ENCODE measurements at regions not wholly inside any gene's neighbourhood (a gene's known extent, or its start where the extent isn't known, plus 50 kb on each side); places are given as distances from the start of the nearest gene placed in this dataset.

DNA sequence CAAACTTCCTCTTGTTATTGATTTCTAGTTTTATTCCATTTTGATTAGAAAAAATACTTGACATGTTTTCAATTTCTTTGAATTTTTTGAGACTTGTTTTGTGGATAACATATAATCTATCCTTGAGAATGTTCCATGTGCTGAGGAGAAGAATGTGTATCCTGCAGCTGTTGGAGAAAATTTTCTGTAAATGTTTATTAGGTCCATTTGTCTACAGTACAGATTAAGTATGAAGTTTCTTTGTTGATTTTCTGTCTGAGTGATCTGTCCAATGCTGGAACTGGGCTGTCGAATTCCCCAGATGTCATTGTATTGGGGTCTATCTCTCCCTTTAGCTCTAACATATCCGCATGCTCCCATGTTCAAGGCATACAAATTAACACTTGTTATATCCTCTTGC is 251.2 kb downstream of the CSNK1G3 start:
- no peak for DNase-seq (ENCODE audit: low spot score)

DNA sequence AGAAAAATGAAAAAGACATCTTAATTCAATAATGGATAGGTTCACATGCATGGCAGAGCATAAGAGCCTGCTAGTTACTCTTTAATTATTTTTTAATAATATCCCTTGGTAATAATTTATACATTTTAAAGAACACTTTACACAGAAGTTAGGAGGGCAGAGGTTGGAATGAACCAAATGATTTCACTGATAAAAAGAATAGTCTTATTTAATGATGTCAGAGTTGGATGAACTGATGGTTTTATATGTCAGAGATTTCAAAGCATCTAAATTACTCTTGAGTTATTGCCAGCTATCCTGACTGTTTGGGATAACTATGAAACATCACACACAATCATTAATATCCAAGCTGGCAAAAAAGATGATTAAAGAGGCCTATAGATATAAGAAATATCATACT is 244.8 kb downstream of the CSNK1G3 start:
- DNase-seq (ENCODE audit: low spot score), result no peak

DNA sequence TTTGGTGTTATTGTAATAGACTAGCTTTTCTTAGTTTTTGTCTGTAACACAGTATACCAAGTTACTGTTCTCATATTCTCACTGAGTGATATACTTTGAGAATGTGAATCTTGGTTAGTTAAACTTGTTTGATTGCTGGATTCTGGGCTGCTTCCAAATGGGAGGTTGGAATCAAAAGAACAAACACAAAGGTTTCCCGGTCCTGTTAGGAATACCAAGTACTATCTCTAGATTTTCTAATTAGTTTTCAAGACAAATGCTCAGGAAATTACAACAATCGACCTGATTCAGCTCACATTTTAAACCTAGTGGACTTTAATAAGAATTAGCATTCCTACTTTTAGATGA is 244.3 kb downstream of the CSNK1G3 start:
- DNase-seq (ENCODE audit: low spot score), result no peak

DNA sequence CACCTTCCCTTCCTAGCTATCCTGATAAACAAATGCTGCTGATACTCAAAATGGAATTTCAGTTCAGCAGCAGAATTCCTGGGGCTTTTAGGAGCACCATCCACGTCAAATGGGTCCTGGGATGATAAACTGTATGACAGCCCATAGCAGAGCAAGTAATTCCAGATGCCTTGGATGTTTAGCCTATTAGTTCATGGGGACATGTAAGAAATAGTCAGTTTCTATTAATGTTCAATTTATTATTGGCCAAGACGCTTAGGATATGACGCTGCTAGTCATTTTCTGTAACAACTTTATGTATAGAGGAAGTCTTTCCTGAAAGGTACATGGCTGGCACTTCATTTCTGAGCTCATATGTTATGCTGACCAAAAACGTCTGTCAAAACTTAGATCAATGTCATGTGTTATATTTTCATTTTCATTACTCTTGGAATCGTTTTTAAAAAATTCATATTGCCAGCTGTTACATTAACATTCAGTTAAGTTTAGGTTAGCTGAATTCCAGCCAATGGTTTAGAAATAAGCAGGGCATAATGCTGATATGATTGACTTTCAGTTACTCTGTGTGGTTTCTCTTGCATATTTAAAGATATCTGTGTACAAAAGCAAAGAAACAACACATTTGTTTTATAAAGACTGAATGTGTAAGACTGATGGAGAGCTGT is 243.8 kb downstream of the CSNK1G3 start:
- DNase-seq (ENCODE audit: low spot score), result no peak

DNA sequence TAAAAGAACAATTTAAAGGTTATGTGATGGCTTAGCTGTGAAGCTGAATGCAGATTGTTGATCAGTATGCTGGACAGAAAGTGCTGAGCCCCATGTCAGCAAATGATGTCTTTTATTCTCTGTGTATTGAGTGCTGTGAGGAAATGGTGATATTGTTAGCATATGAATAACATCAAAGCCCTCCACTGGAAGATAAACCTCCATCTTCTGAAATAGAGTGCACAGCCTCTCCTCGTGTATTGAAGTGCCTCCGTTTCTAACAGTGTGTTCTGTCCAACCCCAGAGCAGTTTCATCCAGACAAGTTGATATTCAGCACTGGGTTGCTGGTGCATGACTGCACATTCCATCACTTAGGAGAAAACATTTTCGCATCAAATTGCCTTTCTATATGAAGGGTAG is 242.9 kb downstream of the CSNK1G3 start:
- no peak for DNase-seq (ENCODE audit: low spot score)

DNA sequence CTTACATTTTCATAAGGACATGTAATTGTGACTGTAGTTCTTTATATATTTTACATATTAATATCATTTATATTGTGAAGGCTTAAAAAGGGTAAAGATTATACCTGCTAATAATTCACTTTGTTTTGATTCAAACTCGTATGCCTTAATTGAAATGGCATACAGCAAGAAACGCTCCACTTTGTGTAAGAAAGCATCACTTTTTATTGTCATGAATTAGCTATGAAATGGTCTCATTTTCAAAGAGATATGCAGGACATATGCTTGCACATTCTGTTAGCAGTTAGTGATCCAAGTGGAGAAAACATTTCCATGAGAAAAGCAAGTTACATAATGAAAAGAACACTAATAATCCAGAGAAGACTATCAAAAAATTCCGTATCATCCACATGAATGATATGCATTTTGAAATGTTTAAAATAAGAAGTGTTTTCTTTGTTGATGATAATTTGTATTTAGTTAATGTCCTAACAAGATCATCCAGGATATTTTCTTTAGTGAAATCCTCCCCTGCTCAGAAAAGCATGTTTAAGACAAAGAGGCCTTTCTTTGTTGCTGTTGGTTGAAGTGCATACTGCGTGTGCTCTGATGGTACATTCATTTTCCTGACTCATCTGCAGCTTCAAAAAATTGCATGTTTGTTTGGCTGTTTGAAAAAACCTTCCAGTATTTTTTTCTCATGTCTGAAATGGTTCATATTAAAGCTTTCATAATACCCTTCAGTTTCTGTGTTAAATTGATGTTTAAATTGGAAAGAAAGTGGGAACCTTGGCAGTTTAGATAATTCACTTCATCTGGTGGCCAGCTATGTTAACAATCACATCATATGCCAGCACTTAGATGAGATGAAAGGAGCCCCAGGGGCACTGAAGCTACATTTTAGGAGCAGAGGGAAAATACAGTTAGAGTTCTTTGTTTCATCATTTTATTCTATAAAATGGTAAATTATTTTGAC is 242.2 kb downstream of the CSNK1G3 start:
- DNase-seq (ENCODE audit: low spot score), result no peak

DNA sequence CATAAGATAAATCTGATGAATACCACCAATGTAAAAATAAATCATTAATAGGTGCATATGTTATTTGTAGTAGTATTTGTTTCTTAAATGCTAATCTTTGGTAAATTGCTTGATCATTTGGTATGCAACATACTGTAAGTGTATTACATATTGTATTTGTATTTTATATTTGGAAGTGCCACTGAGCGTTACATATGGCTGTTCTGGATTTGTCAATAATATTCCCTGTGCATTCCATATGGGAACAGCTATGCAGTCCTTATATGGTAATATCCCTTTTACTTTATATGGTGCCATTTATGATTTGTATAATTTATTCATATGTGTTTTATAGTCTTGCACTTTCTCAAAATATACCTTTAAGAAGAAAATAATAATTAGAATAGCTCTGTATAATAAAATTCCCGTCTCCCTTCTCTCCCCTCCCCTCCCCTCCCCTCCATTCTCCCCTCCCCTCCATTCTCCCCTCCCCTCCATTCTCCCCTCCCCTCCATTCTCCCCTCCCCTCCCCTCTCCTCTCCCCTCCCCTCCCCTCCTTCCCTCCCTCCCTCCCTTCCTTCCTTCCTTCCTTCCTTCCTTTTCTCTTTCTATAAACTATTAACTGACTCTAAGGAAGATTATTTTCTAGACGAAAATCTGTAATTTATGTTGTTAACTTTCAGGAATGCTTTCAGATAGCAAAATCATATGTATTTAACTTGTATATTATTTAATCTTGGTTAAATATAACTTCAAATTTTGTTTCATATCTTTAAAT is 241.4 kb downstream of the CSNK1G3 start:
- DNase-seq (ENCODE audit: low spot score), result no peak

DNA sequence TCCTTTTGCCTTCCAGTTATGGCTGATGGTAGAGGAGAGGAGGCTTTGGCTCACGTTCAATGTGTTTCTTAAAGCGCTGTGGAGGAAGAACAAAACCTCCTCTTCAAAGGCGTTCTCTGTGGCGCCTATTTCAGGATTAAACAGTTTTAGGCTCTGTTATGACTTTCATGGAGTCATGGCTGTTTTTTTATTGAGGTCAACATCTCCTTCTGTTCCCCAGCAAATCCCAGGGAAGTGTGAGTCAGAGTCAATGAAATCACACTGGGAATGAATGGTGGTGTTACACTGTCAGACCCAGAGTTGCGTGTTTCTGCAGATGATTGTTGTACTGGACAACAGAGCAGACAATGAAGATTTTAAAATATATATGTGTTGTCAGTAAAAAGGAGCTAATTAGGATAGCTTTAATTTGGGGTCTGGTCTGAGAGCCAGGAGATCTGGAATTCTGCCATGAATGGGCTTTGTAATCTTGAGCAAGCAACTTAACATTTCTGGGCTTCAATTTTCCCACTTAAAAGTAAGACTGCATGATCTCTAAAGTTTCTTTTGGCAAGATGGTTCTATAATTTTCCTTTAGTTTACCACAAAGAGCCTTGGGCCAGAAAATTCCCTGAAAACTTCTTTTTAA is 240.7 kb downstream of the CSNK1G3 start:
- peak; percentile 3 for DNase-seq (ENCODE audit: low spot score)

DNA sequence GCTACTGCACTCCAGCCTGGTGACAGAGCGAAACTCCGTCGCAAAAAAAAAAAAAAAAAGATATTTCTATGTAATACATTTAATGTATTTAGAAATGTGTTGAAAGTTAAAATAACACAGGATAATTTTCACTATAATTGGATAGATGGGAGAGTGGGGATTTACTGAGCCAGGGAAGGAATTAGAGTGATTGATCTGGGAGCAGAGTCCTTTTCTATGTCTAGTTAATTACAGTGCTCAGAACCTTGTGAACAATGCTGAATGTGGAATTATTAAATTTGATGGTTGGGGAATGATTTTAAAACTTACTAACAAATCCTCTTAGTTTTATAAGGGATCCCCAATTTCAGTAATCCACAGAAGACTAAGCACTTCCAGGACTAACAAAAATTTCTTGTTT is 239.7 kb downstream of the CSNK1G3 start:
- no peak for DNase-seq (ENCODE audit: low spot score)

DNA sequence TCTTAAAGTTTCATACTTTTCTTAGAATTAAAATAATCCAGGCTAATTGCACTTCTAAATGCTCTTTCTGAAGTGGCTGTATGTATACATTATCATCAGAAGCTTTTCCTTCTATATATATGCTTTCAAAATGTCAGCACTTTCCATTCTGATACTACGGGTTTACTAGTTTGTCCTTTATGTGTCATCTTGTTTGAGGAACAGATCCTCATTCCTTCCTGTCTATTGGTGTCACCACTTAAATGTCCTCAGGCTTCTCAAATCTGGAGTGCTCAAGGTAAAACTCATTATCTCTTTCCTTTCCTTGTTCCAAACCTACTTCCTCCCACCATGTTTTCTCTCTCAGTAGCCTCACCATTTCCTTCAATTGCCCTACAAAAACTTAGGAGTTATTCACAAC is 236.3 kb downstream of the CSNK1G3 start:
- DNase-seq (ENCODE audit: low spot score), result no peak

DNA sequence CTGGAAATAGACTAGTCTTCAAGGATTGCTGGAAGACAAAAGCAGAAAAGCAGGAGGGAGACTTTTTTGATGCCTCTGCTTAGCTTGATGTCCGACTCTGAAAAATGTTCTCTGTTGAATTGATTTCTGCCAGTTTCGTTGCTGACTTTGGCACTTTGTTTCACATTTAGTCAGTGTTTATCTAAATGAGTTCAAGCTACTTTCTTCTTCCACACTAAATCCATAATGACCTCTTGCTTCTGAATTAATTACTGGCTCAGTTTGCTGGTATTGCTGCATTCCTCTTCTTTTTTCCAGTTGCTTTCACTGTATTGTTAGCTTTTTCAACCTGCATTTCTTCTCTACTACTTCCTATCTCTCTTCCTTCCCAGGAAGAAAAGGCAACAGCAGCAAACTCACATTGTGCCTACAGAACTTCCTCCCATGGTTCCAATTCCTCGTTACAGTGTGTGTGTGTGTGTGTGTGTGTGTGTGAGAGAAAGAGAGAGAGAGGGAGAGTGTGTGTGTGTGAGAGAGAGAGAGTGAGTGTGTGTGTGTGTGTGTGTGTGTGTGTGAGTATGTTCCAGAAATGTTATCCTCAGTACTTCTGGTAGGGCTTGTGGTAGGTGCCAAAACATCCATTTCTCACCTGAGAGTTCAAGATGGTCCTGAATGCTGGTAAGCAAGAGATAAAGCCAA is 234.8 kb downstream of the CSNK1G3 start:
- no peak for DNase-seq (ENCODE audit: low spot score)

DNA sequence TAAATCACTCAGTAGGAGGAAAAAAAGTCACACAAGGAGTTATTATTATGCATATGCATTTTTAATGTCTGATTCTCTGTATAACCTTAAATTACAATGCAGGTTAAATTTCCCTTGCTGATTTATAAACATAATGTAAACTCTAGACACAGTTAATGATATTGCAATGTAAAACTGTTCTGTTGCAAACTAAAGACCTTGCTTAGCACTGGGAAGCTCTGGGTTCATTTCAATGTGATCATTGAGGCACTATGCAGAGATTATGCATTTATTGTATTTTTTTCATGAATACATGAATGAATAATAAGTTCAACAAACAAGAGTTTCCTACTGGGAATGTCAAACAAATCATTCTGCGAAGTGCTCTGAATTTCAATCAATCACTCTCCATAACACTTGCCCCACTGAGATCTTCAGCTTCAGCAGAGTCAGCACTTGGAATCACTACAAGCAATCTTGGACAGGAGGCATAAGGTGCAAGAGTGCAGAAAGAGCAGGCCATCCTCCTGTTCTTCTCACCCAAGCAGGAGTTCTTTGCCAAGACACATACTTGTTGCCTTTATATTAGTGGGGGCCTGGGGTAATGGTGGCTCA is 232.1 kb downstream of the CSNK1G3 start:
- no peak for DNase-seq (ENCODE audit: low spot score)

DNA sequence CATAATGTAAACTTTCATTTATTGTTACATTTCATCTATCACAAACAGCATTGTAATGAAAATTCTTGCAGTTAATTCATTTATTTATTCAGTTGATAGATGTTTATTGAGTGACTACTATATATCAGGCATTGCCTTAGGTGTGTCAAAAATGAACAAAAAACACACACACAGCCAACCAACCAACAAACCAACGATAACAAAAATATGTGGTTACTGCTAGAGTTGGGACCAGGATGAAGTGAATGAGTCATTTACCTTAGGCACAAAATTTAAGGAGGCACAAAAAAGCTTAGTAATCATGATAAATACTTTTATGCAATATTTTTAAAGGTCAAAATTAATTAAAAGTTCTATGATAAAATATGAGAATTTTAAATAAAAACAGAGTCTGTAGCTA is 223.4 kb downstream of the CSNK1G3 start:
- no peak for DNase-seq (ENCODE audit: low spot score)

DNA sequence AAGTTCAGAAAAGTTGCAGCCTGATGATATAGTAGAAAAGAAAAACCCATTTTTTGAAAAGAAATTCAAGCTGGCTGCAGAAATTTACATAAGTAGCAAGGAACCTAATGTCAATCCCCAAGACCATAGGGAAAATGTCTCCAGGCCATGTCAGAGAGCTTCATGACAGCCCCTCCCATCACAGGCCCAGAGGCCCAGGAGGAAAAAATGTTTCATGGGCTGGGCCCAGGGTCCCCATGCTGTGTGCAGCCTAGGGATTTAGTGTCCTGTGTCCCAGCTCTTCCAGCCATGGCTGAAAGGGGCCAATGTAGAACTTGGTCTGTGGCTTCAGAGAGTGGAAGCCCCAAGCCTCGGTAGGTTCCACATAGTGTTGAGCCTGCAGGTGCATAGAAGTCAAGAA is 220.3 kb downstream of the CSNK1G3 start:
- DNase-seq (ENCODE audit: low spot score), result no peak

DNA sequence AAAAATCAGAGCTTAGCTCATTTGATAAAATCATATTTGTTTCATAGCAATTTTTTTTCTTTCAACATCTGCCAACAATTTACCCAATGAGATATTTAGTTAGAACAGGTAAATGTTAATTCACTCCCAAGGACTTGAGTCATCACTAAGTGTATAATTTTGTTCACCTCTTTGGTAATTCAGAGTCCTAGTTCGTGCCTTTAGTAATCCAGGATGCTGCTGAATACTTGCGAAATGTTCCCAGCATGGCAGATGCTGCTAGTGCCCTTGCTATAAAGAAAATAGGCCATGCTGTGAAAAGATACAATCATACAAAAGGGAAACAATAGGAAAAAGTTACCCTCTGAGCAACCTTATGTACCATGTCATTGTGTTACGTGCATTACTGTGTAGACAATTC is 210.5 kb downstream of the CSNK1G3 start:
- DNase-seq (ENCODE audit: low spot score), result no peak

DNA sequence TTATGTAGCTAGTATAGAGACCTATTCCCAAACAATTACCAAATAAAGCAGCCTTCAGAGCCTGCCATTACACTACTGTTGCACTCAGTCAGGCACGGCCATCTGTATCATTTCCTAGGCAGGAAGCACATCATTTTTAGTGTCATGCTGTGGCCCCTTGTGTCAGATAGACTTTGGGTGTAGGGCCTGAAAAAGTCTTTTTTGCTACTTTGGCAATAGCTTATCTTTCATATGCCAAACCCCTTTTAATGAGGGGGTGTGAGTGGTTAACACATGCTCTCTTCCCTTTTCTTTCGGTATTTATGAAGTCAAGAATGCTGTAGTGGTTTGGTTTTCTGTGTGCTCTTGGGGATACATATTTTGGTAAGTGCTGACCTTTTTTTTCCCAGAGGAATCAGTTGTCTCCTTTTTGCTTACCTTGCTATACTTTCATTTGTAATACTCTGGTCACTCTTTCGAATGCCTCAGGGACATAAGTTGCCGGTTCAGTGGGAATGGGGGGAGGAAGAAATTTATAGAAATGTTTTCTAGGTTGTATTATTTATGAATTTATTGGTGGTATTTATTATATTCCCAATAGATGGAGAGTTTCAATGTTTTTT is 209.8 kb downstream of the CSNK1G3 start:
- no peak for DNase-seq (ENCODE audit: low spot score)

DNA sequence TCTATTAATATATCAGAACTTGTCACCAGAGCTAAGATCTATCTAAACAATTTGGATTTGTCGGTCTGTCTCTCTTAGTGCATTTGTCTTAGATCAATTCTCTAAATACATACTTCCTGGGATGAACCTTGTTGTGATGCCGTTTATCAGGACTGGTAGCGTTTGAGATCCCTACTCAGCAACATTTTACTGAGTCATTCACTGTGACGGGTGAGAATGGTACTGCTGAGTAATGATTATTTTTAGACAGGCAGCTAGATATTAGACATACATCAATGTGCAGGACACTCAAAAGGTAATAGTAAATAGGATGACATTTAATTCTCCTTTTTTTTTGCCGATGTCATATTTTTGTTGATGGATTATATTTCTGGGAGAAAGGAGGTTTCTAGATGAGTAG is 209.0 kb downstream of the CSNK1G3 start:
- no peak for DNase-seq (ENCODE audit: low spot score)

DNA sequence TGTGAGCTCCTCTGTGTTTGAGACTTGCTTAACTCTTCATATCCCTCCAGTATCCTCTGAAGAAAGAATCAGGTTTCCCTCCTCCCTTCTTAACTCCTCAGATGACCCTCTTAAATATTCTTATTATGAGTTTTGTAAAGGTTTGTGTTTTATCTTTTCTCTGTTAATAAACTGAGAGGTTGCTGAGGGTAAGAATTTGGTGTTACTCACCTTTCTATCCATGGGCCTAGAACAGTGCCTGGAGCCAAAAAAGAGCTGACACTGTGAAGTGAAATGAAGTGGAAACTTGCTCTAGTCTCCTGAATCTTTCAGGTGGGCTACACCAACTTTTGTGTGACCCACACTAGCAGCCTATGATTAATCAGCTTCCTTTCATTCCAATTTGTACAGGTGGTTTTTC is 208.4 kb downstream of the CSNK1G3 start:
- no peak for DNase-seq (ENCODE audit: low spot score)

DNA sequence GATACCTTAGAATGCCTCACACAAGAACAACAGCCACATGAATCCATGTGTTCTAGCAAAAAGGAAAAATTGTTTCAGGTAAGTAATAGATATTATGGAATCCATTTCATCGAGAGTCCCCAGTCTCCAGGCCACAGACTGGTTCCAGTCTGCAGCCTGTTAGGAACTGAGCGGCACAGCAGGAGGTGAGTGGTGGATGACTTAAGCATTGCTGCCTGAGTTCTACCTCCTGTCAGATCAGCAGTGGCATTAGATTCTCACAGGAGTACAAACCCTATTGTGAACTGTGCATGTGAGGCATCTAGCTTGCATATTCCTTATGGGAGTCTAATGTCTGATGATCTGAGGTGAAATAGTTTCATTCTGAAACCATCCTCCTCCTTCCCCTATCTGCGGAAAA is 207.0 kb downstream of the CSNK1G3 start:
- peak; percentile 19 for DNase-seq (ENCODE audit: low spot score)

DNA sequence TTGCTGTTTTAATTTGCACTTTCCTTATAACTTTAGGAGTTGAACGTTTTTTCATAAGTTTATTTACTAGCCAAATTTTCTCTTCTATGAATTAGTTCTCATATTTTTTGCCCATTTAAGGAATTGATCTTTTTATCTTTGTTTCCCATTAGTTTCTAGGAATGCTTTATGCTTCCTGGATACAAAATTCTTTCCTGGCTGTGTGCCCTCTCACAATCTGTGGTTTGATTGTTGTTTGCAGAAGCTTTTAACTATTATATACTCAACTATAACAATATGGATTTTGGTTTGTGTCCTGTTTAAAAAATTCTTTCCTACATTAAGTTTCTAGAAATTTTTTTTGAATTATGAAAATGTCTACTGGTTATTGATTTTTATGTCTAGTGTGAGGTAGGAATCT is 206.3 kb downstream of the CSNK1G3 start:
- DNase-seq (ENCODE audit: low spot score), result no peak

DNA sequence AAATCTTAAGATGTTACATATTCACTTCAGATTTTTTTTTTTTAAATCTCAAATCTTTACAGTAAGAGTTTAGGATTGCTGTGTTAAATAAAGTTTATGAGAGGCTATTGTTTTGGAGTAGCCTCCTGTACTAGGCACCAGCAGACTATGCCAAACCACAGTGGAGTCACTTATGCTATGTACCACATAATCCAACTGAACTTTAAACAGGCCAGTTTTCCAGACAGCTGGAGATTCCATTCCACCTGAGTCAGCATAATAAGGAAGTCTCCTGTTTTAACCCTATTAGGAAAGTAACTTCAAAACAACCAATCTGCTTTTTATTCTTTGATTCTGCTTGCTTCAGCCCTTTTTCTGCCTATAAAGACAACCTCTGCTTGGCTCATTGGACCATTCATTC is 205.2 kb downstream of the CSNK1G3 start:
- DNase-seq (ENCODE audit: low spot score), result no peak
